Stimulated activated CD4-positive, alpha-beta T cell treated with anti-CD3 and anti-CD28 coated beads, Interleukin-1b, Interleukin-23, amount 100 ng/mL, for 48 hours (primary cell): ENCODE measurements at regions not wholly inside any gene's neighbourhood (a gene's known extent, or its start where the extent isn't known, plus 50 kb on each side); places are given as distances from the start of the nearest gene placed in this dataset.

Experiments used
- DNase-seq: peaks from one replicate; pipeline ENCODE4 v3.0.0-alpha.2; 2020

DNA sequence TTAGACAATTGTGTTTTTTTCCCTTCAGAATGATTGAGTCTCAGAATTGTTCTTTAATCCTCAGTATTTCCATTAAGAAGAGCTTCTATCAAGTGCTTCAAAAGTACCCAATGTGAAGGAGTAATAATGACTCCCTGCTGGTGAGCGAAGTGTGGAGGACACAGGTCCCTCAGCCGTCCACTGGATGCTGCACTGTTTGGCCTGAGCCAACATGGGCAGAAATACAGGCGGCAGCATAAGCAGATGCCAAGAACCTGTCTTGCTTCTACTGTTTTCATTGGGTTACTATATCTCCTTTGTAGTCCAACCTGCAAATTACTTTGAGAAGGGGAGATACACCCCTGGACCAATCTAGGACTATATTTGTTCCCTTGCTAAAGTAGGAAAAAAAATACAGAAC lies 55.3 kb upstream of the DPH5 start:
- no peak for DNase-seq

- DNase-seq = no peak
Observed at GRCh38 chr1:101079341-101079740, 53.8 kb upstream of the DPH5 start.

DNA sequence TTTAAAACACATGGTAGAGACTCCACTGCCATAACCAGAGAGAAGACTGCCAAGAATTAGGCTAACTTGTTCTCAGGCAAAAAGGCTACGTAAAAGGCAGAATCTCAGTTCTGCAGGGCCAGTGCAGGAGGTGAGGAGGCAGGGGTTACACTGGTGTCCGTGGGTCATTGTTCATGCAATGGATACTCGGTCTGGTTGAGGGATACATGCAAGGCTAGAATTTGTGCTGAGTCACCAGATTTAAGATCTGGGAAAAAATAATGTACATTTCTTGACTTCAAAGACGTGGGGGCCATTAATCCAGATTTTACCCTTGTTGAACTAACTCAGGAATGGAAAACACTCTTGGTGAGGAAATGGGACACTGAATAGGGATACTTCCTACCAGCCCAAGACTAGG lies 52.3 kb upstream of the DPH5 start:
- no peak for DNase-seq

DNA sequence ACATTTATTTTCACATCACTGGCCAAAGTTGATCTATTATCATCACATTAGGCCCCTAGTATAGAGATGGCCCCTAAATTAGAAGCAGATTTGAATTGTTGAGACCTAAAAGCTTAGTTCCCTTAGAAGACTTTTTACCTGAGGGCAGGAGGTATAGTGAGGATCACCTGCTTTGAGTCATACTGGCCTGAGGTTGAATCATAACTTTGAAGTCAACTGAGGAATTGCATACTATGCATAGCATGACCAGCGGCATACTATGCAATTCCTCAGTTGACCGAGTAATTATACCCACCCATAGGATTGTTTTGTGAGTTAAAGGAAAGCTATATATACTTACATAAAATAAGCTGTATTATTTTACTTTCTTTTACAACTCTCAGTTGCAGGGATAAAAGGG lies 50.3 kb upstream of the DPH5 start:
- no peak for DNase-seq
